SHP77 treated with DMSO at 0.1 percent for 48 hours (cell line): ENCODE measurements at regions not wholly inside any gene's neighbourhood (a gene's known extent, or its start where the extent isn't known, plus 50 kb on each side); places are given as distances from the start of the nearest gene placed in this dataset.
"Not testable (repeated sequence)": the region's sequence is repeated elsewhere in the genome, so short reads cannot be mapped to it uniquely, and the experiment has no call there.

Experiments
- DNase-seq: peaks from one replicate; lab custom pipeline; 2025; lab: John Stamatoyannopoulos, UW

DNA sequence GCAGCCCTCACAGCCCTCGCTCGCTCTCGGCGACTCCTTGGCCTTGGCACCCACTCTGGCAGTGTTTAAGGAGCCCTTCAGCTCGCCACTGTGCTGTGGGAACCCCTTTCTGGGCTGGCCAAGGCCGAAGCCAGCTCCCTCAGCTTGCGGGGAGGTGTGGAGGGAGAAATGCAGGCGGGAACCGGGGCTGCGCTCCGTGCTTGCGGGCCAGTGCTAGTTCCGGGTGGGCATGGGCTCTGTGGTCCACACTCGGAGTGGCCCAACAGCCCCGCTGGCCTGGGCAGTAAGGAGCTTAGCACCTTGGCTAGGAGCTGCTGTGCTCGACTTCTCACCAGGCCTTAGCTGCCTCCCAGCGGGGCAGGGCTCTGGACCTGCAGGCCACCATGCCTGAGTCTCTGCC is 192.6 kb downstream of the COX18 start:
- DNase-seq, result no peak

DNA sequence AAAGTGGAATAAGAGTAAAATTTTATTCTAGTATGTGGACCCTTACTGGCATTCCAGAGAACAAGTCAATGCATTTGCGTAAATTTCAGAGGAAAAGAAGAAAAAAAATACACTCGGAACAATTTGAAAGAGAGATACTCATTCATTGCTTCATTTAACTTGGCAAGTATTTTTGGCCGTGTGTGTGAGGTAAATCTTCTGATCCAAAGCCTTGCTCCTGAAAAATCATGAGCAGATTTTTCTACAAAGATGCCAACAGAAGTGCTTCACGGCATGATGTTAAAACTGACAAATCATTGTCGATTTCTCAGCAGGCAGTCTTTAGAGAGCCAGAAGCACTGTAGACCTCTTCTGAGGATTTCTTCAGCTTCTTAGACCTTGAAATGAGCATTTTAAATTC is 194.0 kb downstream of the COX18 start:
- no peak for DNase-seq

DNA sequence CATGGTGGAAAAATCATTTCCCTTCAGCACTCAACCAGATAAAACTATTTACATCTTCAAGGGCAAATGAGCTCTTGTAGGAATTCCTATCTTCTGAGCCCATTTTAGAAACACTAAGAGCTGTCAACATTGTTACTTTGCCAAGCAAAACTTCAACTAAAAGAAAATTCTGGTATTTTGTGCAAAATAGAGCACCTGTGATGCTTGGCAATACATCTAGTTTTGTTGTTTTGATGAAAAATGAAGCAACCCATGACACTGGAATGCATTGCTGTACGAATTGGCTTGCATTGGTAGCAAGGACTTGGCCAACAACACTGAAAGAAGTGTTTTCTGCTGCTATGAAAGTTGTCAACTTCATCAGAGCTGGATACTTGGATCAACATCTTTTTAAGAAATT is 194.4 kb downstream of the COX18 start:
- DNase-seq, result no peak

DNA sequence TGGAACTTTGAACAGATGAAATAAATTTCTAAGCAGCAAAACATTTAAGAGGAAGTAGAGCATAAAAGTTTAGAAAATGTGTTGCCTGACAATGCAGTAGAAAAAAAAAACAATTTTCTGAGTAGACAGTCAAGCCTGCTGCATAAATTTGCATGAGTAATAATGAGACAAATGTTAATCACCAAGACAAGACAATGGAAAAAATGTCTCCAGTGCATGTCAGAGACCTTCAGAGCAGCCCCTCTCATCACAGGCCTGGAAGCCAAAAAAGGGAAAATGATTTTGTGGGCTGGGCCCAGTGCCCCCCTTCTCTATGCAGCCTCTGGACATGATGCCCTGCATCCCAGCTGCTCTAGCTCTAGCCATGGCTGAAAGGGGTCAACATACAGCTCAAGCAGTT is 204.6 kb downstream of the COX18 start:
- no peak for DNase-seq

DNA sequence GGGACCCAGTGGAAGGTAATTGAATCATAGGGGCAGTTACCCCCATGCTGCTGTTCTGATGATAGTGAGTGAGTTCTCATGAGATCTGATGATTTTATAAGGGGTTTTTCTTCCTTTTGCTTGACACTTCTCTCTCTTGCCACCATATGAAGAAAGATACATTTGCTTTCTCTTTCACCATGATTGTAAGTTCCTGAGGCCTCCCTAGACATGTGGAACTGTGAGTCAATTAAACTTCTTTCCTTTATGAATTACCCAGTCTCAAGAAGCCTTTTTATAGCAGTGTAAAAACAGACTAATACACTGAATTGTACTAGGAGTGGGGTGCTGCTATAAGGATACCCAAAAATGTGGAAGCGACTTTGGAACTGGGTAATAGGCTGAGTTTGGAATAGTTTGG is 205.2 kb downstream of the COX18 start:
- DNase-seq, result not testable (repeated sequence)

DNA sequence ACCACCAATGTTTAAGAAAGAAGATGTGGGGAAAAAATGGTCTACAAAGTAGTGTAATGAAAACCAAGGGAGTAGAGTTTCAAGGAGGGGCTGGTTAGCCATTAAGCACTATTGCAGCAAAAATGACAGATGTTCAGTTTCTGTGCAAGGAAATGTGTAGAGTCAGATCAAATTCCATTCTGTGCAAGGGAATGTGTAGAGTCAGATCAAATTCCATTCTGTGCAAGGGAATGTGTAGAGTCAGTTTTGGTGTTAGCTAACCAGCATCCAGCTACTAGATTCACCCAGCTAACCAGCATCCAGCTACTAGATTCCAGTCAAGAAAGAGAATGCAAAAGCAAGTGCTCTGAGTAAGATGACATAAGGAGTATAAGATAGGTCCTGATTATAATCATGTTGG is 208.8 kb downstream of the COX18 start:
- no peak for DNase-seq

DNA sequence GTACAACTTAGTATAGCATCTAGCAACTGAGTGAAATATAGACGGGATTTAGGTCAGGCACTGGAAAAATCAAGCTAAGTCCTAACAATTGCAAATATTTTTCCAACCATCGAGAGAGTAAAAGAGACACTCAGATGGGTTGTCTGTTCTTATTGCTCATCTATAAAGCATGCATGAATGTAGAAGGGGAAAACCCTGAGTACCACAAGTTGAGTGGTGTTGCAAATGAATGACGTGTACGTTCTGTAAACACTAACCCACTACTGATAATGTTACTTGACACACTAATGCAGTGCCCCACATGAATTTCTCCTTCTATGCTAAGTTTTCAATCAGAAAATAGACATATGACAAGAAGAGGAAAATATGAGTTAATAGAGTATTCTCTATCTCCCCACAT is 211.2 kb downstream of the COX18 start:
- no peak for DNase-seq

DNA sequence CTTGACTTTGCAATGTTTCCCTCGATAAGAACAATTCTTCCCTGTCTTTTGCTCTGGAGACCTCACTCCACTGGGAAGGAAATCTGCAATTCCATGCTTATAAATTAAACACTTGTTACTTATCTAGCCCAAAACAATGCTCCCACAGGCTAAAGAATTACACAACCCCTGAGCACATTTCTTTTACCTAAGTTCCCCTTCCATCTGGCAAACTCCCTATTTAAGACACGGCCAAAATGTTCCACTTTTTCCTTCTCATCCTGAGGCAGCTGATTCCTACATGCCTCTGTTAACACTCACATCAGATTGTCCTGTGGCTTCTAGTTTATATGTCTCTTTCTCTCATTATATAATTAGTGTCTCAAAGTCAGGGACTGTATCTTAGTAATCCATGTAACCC is 211.7 kb downstream of the COX18 start:
- DNase-seq, result no peak

DNA sequence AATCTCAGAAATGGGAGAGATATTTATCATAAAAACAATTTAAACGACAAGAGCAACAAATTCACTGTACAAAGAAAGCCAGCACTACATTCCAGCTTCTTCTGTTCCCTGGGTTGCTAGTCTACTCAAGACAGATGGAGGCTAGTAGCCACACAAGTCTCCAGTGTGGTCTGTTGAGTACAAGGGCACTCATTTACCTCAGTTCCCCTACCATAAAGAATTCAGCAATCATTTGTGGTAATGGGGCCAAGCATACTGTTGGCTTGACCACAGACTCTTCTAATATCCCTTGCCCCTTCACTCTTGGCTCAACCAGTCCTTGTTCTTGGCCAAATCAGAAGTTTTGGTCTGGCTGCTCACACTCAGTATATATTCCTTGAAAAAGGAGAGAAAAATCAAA is 212.3 kb downstream of the COX18 start:
- DNase-seq, result no peak

DNA sequence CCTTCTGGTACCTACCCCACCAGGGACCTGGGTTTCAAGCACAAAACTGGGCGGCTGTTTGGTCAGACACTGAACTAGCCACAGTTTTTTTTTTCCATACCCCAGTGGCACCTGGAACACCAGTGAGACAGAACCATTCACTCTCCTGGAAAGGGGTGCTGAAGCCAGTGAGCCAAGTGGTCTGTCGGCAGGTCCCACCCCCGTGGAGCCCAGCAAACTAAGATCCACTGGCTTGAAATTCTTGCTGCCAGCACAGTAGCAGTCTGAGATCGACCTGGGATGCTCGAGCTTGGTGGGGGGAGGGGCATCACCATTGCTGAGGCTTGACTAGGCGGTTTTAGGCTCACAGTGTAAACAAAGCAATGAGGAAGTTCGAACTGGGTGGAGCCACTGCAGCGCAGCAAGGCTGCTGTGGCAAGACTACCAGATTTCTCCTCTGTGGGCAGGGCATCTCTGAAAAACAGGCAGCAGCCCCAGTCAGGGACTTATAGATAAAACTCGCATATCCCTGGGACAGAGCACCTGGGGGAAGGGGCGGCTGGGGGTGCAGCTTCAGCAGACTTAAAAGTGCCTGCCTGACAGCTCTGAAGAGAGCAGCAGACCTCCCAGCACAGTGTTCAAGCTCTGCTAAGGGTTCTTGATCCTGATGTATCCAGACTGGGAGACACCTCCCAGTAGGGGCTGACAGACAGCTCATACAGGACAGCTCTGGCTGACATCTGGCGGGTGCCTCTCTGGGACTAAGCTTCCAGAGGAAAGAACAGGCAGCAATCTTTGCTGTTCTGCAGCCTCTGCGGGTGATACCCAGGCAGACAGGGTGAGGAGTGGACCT is 223.0 kb downstream of the COX18 start:
- DNase-seq, result peak; percentile 21

DNA sequence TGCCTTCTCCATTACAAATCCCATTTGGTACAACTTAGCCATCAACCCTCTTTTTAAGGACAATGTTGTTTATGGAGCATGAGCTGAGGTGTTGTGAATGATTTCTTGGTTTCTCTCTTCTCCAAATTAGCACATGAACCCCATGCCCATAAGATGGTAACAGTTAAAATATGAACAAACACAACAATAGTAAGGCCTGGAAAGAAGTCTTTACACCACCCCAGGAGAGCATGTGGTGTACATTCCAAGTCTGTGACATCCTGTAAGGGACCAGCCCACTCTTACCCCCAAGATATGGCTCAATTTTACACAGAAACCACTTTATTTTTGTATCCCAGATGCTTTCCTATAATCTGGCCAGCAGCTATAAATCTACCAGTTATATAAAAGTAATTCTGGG is 226.1 kb downstream of the COX18 start:
- DNase-seq, result no peak

DNA sequence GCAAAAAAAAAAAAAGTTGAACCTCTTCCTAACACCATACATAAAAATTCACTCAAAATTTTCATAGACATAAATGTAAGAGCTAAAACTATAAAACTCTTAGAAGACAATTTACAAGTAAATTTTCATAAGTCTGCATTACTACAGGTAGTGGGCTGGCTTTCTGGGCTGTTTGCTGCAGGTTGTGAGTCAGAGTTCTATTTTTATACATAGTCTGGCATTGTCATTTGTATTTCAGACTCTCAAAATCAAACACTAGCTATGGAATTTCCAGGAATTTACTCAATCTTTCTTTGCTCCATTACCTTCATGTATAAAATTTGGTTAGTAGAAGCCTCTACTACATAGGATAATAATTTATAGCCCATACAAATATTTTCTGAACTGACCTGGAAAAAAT is 227.2 kb downstream of the COX18 start:
- DNase-seq, result no peak

DNA sequence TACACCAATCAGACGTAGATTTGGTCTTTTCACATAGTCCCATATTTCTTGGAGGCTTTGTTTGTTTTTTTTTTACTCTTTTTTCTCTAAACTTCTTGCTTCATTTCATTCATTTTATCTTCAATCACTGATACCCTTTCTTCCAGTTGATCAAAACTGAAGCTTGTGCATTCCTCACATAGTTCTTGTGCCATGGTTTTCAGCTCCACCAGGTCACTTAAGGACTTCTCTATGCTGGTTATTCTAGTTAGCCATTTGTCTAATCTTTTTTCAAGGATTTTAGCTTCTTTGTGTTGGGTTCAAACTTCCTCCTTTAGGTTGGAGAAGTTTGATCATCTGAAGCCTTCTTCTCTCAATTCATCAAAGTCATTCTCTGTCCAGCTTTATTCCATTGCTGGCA is 229.3 kb downstream of the COX18 start:
- not testable (repeated sequence) for DNase-seq

DNA sequence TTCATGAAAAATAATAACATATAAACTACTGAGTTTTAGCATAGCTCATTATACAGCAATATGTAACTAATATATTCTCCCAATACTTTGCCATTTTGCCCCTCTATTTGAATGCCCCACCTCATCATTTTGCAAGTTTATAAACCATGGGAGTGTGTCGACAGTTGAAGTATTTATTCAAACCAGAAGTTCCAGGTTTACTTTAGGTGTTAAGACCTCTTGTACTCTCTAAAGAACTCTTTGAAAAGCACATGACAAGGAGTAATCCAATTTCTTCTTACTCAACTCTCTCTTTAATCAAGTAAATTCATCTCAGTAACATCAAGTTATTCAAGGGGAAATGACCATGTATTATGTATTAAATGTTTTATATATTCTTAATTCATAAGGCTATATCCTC is 240.7 kb downstream of the COX18 start:
- no peak for DNase-seq

DNA sequence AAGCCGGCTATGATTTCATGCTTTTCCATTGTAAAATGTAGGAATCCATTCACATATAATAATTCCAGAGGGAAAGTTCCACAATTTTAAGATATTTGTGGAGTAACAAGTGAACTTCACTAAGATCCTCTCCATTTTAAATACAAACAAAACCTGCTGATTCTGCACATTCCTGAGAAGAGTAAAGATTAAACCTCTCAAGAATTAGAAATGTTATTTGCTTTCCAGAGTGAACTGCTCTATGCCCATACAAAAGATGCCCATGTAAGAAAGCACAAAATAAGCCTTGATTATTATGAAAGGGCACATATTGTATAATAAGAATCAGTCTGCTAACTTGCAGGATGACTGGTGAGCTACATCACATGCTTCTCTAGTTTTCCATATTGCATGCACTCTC is 241.5 kb downstream of the COX18 start:
- DNase-seq, result no peak

DNA sequence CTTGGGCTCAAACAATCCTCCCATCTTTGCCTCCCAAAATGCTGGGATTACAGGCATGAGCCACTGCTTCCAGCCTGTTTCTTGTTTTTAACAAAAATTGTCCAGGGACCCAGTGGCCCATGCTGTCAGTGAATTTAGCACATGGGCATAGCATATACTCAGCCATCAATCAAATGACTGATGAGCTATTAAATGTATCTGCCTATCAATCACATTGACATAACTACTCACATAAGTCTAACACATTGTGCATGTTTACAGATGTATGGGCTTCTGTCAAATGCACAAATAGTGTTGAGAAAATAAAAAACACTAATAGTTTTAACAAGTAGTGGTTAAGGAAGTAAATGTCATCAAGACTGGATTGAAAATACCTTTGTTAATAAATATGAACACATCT is 249.4 kb downstream of the COX18 start:
- no peak for DNase-seq

DNA sequence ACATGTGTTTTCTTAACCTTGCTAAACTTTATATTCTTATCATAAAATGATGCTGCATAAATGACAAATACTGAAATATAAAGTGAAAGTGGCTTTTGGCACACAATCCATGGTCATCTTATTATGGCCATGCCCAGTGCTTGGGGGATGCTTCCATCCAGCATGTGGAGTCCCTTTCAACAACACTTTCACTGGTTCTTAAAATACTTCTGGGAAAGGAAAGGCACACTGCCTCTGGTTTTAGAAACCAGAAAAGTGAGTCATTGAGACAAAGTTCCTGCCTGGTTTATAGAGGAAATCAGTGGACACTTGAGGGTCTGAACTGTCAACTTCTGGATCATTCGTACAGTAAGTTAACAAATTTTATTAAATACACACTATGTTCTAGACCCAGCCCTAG is 248.0 kb upstream of the ADAMTS3 start:
- no peak for DNase-seq

DNA sequence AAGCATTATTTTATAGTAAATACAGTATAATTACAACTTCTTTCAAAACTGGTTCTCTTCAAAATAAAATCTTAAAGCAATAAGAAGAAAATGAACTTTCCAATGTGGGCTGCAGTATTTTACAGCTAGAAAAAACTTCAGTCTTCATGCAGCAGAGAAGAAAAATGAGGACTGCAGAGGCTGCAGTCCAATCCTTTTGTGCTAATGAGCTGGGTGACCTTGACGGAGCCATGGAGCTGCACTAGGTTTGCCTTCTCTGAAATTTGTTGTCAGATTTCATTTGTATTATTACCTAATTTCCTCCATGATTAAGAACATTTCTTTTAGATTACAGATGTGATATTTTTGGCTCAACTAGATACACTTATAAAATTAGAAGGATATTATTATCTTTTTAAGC is 245.2 kb upstream of the ADAMTS3 start:
- no peak for DNase-seq

DNA sequence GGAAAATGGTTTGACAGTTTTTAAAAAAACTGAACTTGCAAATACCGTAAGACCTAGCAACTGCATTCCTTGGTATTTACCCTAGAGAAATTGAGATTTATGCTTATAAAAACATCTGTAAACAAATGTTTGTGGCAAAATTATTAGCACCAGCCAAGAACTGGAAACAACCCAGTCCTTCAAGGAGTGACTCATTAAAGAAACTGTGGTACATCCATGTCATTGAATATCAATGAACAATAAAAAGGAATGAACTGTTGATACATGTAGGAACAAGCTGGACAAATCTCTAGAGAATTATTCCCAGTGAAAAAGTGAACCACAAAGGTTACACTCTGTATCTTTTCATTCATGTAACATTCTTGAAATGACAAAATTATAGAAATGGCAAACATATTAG is 240.2 kb upstream of the ADAMTS3 start:
- no peak for DNase-seq

DNA sequence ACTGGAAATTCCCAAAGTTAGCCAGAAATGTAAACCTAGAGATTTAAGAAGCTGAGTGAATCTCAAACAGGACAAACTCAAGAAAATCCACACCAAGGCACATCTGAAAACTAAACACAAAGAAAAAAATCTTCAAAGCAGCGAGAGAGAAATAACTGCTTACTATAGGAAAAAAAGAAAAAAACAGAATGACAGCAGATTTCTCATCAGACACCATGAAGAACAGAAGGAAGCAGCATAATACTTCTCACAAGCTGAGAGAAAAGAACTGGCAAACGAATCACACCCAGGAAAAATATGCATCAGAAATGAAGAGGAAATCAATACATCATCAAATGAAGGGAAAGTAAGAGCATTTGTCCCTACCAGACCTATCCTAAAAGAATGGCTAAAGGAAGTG is 236.3 kb upstream of the ADAMTS3 start:
- DNase-seq, result no peak

DNA sequence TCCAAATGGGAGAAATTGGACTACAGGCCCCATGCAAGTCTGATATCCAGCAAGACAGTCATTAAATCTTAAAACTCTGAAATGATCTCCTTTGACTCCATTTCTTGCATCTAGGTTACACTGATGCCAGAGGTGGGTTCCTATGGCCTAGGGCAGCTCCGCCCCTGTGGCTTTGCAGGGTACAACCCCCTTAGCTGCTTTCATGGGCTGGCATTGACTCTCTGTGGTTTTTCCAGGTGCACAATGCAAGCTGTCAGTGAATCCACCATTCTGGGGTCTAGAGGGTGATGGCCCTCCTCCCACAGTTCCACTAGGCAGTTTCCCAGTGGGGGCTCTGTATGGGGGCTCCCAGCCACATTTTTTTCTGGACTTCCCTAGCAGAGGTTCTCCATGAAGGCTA is 228.5 kb upstream of the ADAMTS3 start:
- DNase-seq, result no peak

DNA sequence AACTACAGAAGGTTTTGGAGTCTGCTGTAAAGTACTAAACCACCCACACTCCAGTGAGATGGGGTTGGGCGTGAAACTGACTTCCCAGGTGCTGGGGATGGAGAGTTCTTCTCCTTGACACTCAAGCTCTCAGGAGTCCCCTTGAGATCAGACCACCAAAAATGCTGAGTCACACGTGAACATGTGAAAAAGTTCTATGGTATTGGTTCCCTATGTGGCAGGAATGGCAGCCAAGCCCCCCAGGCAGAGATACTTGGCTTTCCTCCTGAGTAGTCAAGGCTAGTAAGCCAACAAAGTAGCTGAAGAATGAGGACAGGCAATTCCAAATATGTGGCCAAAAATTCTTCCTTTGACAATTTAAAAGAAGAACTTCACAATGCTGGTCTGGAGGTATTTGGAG is 222.0 kb upstream of the ADAMTS3 start:
- DNase-seq, result no peak

DNA sequence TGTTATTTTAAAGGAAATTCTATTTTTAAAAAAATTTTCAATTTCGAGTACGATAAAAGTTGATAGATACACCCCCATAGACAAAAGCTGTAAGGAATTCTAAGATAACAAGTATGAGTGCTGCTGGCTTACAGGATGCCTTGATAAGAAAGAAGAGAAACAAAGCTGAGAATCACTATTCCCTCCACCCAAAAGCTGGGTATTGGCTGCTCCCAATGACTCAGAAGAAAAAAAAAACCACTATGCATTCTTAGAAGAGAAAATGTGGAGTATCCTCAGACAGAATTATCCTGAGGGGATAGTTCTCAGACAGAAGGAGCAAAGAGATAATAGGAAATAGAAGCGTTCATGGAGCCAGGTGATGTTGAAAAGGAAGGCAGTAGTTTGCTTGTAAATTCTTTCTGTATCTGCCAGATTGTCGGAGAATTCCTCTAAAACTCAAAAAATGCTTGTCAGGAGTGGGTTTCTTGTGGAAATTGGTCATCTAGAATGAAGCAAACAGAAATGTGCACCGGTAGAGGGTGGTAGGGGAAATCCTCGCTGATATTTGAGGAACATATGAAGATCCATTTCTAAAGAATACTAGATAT is 217.5 kb upstream of the ADAMTS3 start:
- DNase-seq, result no peak

DNA sequence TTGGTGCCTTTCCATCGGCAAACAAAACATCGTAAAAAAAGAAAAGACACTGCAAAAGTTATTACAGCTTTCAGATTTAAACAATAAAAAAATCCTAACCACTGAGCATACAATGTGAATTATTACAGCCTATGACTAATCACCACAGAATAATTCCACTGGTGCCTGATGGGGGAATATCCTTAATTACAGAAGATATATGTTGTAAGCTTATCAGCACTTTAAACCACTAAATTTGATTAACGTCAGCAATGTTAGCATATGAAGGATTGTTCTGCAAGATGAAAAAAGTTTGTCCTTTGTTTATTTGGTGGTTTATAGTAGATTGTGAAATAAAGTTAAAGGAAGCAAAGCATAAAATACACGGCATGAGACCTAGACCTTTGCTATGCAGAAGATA is 210.2 kb upstream of the ADAMTS3 start:
- DNase-seq, result no peak
